Lung (tissue), 11 donors: ENCODE measurements at regions not wholly inside any gene's neighbourhood (a gene's known extent, or its start where the extent isn't known, plus 50 kb on each side); places are given as distances from the start of the nearest gene placed in this dataset.

Experiments used
- ATAC-seq: fragments of 200-7000 bp; cut with Tn5 transposase; one replicate; pipeline ENCODE4 v1.9.1; 2020; ENCODE audit warnings: moderate number of reproducible peaks; ENCODE audit not compliant: insufficient read depth, low FRiP score
- DNase-seq, 3 donors: peaks; one replicate each; pipeline ENCODE4 v3.0.0-alpha.2; 2013 to 2017
- H3K27ac ChIP-seq, 2 donors: one replicate each; pipeline ENCODE4 v1.5.1; 2013; ENCODE audit warnings: mild to moderate bottlenecking in 2 of 2, moderate library complexity in 2 of 2, control low read depth in 1 of 2, inconsistent platforms in 1 of 2, low read depth in 1 of 2, low read length in 1 of 2
- H3K27me3 ChIP-seq, 3 donors: one replicate each; pipeline ENCODE4 v1.5.1; 2013; ENCODE audit warnings: low read length in 2 of 3; ENCODE audit not compliant: control insufficient read depth in 3 of 3, insufficient read depth in 3 of 3
- H3K36me3 ChIP-seq, 4 donors: one replicate each; pipeline ENCODE4 v1.5.1; 2013; ENCODE audit warnings: low read length in 4 of 4, mild to moderate bottlenecking in 1 of 4, moderate library complexity in 1 of 4; ENCODE audit not compliant: control insufficient read depth in 4 of 4, insufficient read depth in 4 of 4
- H3K4me1 ChIP-seq, 5 donors: one replicate each; pipeline ENCODE4 v1.5.1; 2013; ENCODE audit warnings: low read length in 5 of 5, mild to moderate bottlenecking in 2 of 5, moderate library complexity in 1 of 5; ENCODE audit not compliant: control insufficient read depth in 5 of 5, insufficient read depth in 5 of 5
- H3K4me3 ChIP-seq: one replicate; pipeline ENCODE4 v1.5.1; 2013; ENCODE audit warnings: mild to moderate bottlenecking, control low read depth, moderate library complexity
- H3K9ac ChIP-seq, 2 donors: one replicate each; pipeline ENCODE4 v1.5.1; 2013; ENCODE audit warnings: low read length in 2 of 2, control low read depth in 1 of 2; ENCODE audit not compliant: insufficient read depth in 1 of 2
- H3K9me3 ChIP-seq, 4 donors: one replicate each; pipeline ENCODE4 v1.5.1; 2013; ENCODE audit warnings: low read length in 3 of 4, mild to moderate bottlenecking in 1 of 4, moderate library complexity in 1 of 4; ENCODE audit not compliant: control insufficient read depth in 4 of 4, insufficient read depth in 3 of 4
- WGBS, 2 donors: extraction: QIAGEN DNeasy Blood & Tissue Kit; methylation state at CpG; one replicate each; pipeline ENCODE4 v1.1.7; 2013; 5-methylcytosine and 5-hydroxymethylcytosine counted together
- TF ChIP-seq, protein P1 (sequence below): IDR thresholded peaks from 2 replicates; pipeline ENCODE4 v1.5.1; 2012; ENCODE audit warnings: mild to moderate bottlenecking; ENCODE audit errors: control extremely low read depth, extremely low read depth
- donor health status: control.
- donor health status: control.
- donor health status: Bipolar disorder and iron deficiency.
- donor health status: healthy.
- donor health status: DM: yes; HTN: yes; CAD: no.

DNA sequence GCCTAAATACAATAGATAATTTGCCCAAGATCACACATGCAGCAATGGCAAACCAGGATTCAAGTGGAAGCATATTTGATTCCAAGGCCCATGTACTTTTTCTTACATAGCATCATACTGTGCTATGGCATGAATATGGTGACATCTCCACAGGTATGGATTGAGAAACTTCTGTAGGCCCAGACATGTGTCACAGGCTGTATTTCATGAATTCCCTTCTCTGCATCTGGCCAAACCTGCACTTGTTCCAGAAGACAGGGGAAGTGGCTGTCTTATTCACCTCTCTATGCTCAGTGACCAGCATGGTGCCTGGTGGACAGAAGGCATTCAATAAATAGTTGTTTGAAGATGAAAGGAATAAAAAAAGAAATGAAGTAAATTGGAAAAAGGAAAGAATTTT, 77.3 kb upstream of the TMEM164 start:
- H3K36me3 ChIP-seq: no peaks in the 10 kb centered on the region
- no peak overlapping the region for H3K4me3 ChIP-seq
- DNase-seq (no peak), ATAC-seq (no peak)
- TF ChIP-seq, protein P1, sequence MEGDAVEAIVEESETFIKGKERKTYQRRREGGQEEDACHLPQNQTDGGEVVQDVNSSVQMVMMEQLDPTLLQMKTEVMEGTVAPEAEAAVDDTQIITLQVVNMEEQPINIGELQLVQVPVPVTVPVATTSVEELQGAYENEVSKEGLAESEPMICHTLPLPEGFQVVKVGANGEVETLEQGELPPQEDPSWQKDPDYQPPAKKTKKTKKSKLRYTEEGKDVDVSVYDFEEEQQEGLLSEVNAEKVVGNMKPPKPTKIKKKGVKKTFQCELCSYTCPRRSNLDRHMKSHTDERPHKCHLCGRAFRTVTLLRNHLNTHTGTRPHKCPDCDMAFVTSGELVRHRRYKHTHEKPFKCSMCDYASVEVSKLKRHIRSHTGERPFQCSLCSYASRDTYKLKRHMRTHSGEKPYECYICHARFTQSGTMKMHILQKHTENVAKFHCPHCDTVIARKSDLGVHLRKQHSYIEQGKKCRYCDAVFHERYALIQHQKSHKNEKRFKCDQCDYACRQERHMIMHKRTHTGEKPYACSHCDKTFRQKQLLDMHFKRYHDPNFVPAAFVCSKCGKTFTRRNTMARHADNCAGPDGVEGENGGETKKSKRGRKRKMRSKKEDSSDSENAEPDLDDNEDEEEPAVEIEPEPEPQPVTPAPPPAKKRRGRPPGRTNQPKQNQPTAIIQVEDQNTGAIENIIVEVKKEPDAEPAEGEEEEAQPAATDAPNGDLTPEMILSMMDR: no peak
- H3K27me3 ChIP-seq: peaks cover 2 to 24% (median 6%) of the 10 kb centered on the region in 3 donors
- no peaks in the 10 kb centered on the region for H3K9me3 ChIP-seq
- H3K4me1 ChIP-seq: no peaks in the 10 kb centered on the region
- H3K9ac ChIP-seq: no peak overlapping the region
- H3K27ac ChIP-seq: peak overlapping the region in 1 of 2 donors; percentile 53

DNA sequence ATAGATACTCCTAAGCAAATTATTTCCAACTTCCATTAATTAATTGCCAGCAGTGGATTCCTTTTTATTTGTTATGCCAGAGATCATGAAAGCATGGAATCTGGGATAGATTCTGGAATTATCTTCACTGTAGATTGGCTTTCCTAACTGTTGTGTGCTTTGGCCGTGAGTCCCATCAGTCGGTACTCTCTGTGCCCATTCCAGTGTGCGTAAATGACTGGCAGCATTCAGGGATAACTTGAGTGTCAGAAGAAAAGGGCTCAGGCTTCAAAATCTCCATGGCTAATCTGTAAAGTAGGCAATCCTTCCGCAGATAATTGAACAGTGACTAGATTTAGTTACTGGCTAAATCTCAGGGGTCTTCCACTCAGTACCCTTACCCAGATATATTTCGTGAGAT, 76.8 kb upstream of the TMEM164 start:
- WGBS, 2 donors: 89 to 94% methylated on average over 5 of the region's 5 CpGs
- no peaks in the 10 kb centered on the region for H3K9me3 ChIP-seq
- no peak overlapping the region for H3K4me3 ChIP-seq
- DNase-seq: no peak
- no peaks in the 10 kb centered on the region for H3K36me3 ChIP-seq
- H3K27ac ChIP-seq: peak overlapping the region in 1 of 2 donors; percentile 83
- H3K4me1 ChIP-seq: no peaks in the 10 kb centered on the region
- no peak overlapping the region for H3K9ac ChIP-seq
- no peak for ATAC-seq
- TF ChIP-seq, protein P1: no peak
- H3K27me3 ChIP-seq: peaks cover 2 to 24% (median 6%) of the 10 kb centered on the region in 3 donors

DNA sequence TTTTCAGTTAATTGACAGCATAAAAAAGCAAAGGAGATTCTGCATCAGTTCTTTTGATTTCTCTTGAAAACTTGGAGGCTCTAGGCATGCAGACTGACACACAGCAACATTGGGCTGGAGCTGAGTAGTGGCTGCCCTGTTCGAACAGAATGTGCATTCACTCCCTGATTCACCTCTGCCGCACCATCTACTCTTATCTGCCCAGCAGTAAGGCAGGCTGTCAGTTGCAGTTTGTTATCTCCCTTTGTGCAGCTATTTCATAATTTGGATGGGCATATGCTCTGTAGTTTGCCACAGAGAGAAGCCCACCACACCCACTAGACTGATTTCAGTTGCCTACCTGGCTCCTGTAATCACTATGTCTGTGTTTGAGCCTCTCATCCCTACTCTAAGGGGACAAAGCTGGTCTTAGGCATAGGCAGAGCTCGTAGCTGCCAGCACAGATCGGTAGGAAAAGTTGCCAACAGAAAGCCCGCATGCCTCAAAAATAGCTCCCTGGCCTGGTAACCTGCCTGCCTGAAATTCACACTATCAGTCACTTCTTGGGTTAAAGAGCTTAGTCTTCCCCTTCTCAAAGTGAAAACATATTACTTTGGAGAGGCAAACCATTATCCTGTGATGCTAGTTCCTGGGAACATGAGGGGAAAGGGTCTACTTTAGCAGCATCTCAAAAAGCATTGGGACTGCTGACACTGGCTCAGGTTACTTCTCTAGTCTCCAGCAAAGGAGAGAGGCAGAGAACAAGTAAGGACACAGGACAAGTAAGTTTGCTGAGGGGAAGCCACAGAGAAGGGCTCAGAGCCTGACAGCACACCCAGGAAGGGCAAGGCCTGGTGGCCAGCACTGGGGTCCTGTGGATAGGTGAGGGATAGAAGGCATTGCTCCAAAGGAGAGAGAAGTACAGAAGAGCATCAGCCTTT, 75.9 kb upstream of the TMEM164 start:
- Histone ChIP-seq H3K9me3 (no peaks in the 10 kb centered on the region), H3K36me3 (no peaks in the 10 kb centered on the region), H3K27ac (peak overlapping the region in 1 of 2 donors; percentile 83), H3K9ac (no peak overlapping the region), H3K27me3 (peaks cover 2 to 27% (median 4%) of the 10 kb centered on the region in 3 donors), H3K4me3 (no peak overlapping the region), H3K4me1 (no peaks in the 10 kb centered on the region)
- DNase-seq (no peak), ATAC-seq (no peak)
- TF ChIP-seq, protein P1: no peak
- WGBS, 2 donors: 83 to 95% methylated on average over 5 of the region's 5 CpGs
